ENCODE measurements at regions not wholly inside any gene's neighbourhood (a gene's known extent, or its start where the extent isn't known, plus 50 kb on each side); places are given as distances from the start of the nearest gene placed in this dataset.

DNA sequence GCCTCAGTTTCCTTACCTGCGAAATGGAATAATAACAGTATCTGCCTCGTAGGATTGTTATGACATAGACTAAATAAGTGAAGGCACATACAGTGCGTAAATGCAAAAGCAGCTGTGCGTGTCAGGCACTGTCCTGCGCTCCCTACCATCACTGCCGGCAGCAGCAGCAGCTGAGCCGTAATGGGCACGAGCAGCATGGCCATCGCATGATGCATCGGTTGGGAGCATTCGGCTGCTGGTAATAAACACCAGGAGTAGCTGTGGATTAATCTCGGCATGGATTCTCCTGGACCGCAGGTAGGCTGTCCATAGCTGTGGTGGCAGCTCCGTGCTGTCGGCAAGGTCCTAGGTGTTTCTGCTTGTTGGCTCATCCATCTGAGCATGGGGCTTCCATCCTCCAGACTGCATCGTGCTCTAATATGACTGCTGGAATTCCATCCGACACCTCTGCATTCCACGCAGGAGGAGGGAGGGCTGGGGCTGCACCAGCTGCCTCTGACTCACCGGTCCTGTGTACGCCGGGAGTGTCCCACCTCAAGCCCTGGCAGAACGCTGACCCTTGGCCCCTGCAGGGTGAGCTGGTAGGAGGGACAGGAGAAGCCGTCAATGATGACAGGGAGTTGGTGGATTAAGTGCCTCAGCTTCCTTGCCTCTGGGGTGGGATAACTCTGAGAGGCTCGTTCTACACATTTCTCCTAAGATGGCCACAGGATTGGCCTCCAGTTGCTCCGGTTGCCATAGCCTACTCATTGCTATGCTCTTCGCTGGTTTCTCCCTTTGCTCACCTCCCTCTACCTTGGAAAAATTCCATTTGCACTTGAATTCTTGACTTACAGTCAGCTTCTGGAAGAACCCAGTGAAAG, 100.9 kb upstream of the PMEPA1 start:
- Histone ChIP-seq H3K4me2 (ENCODE audit: low read depth, low read length, poor library complexity, severe bottlenecking) (no peak overlapping the region), H3F3A (ENCODE audit: insufficient read depth) (no peaks in the 10 kb centered on the region), H3K9me2 (replicated peaks; ENCODE audit: insufficient read depth, low read length) (no peaks in the 10 kb centered on the region), H4K20me1 (ENCODE audit: low read depth, low read length) (no peaks in the 10 kb centered on the region), H3K9me3 (ENCODE audit: insufficient read depth, low read length) (no peaks in the 10 kb centered on the region), H3K4me3 (ENCODE audit: insufficient read depth, low read length, poor library complexity, severe bottlenecking) (no peak overlapping the region), H2AFZ (ENCODE audit: low read depth, low read length, severe bottlenecking) (no peak overlapping the region), H3K9ac (ENCODE audit: low read length) (no peak overlapping the region), H3K27me3 (ENCODE audit: low read length) (no peaks in the 10 kb centered on the region), H3K79me2 (ENCODE audit: insufficient read depth, low read length) (no peaks in the 10 kb centered on the region), H3K36me3 (ENCODE audit: low read length) (no peaks in the 10 kb centered on the region), H3K27ac (ENCODE audit: low read depth, low read length) (no peak overlapping the region)
- TF ChIP-seq EZH2phosphoT487 (conservative IDR thresholded peaks at IDR 0.05; ENCODE audit: low read length) = no peak
- no peak for TF ChIP-seq CTCF (IDR thresholded peaks at IDR 0.05; ENCODE audit: insufficient read depth, low read length, poor library complexity, severe bottlenecking)

GRCh38 chr20:57809661-57810172, 99.9 kb upstream of the PMEPA1 start:
- Histone ChIP-seq H3K9ac (ENCODE audit: low read length) (no peak overlapping the region), H3K27me3 (ENCODE audit: low read length) (no peaks in the 10 kb centered on the region), H3K9me2 (replicated peaks; ENCODE audit: insufficient read depth, low read length) (no peaks in the 10 kb centered on the region), H3K4me2 (ENCODE audit: low read depth, low read length, poor library complexity, severe bottlenecking) (no peak overlapping the region), H3F3A (ENCODE audit: insufficient read depth) (no peaks in the 10 kb centered on the region), H2AFZ (ENCODE audit: low read depth, low read length, severe bottlenecking) (no peak overlapping the region), H3K9me3 (ENCODE audit: insufficient read depth, low read length) (no peaks in the 10 kb centered on the region), H4K20me1 (ENCODE audit: low read depth, low read length) (no peaks in the 10 kb centered on the region), H3K27ac (ENCODE audit: low read depth, low read length) (no peak overlapping the region), H3K4me3 (ENCODE audit: insufficient read depth, low read length, poor library complexity, severe bottlenecking) (no peak overlapping the region), H3K79me2 (ENCODE audit: insufficient read depth, low read length) (no peaks in the 10 kb centered on the region), H3K36me3 (ENCODE audit: low read length) (no peaks in the 10 kb centered on the region)
- TF ChIP-seq CTCF (IDR thresholded peaks at IDR 0.05; ENCODE audit: insufficient read depth, low read length, poor library complexity, severe bottlenecking) (no peak), EZH2phosphoT487 (conservative IDR thresholded peaks at IDR 0.05; ENCODE audit: low read length) (no peak)

DNA sequence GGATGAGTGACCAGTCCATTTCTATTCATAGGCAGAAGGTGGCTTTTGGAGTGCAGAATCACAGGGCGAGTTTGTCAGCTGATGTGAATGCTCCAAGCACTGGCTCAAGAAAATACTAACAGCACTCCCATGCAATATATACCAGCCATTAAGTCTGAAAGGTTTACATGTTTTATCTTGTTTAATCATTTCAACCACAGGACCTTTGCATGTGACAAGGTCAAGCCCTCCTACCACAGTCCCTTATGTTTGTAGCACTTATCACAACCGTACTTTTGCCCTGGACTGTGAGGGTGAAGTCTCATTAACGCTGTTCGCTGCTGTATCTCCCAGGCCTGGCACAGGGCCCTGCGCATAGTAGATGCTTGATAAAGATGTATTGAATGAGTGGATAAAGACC, 99.3 kb upstream of the PMEPA1 start:
- H3K4me3 ChIP-seq (ENCODE audit: insufficient read depth, low read length, poor library complexity, severe bottlenecking) = no peak overlapping the region
- no peaks in the 10 kb centered on the region for H3K36me3 ChIP-seq (ENCODE audit: low read length)
- no peak overlapping the region for H3K4me2 ChIP-seq (ENCODE audit: low read depth, low read length, poor library complexity, severe bottlenecking)
- H2AFZ ChIP-seq (ENCODE audit: low read depth, low read length, severe bottlenecking) = no peak overlapping the region
- H3K9me2 ChIP-seq (replicated peaks; ENCODE audit: insufficient read depth, low read length) = no peaks in the 10 kb centered on the region
- no peaks in the 10 kb centered on the region for H4K20me1 ChIP-seq (ENCODE audit: low read depth, low read length)
- no peaks in the 10 kb centered on the region for H3K79me2 ChIP-seq (ENCODE audit: insufficient read depth, low read length)
- TF ChIP-seq EZH2phosphoT487 (conservative IDR thresholded peaks at IDR 0.05; ENCODE audit: low read length) (no peak), CTCF (IDR thresholded peaks at IDR 0.05; ENCODE audit: insufficient read depth, low read length, poor library complexity, severe bottlenecking) (no peak)
- no peaks in the 10 kb centered on the region for H3K9me3 ChIP-seq (ENCODE audit: insufficient read depth, low read length)
- no peaks in the 10 kb centered on the region for H3F3A ChIP-seq (ENCODE audit: insufficient read depth)
- H3K27me3 ChIP-seq (ENCODE audit: low read length) = no peaks in the 10 kb centered on the region
- no peak overlapping the region for H3K9ac ChIP-seq (ENCODE audit: low read length)
- H3K27ac ChIP-seq (ENCODE audit: low read depth, low read length) = no peak overlapping the region
